AG09309 (cell line): ENCODE measurements at regions not wholly inside any gene's neighbourhood (a gene's known extent, or its start where the extent isn't known, plus 50 kb on each side); places are given as distances from the start of the nearest gene placed in this dataset.

ENCODE experiments used
- DNase-seq: peaks from one replicate; pipeline ENCODE4 v3.0.0-alpha.2; 2010; ENCODE audit warnings: low read depth
- H3K4me3 ChIP-seq: 2 replicates; pipeline ENCODE4 v1.5.1; 2011; ENCODE audit warnings: mild to moderate bottlenecking, low read depth, low read length, moderate library complexity; ENCODE audit not compliant: control insufficient read depth
- CTCF ChIP-seq: IDR thresholded peaks from 2 replicates; pipeline ENCODE4 v1.5.1; 2011; ENCODE audit warnings: mild to moderate bottlenecking, low read depth, low read length, inconsistent platforms; ENCODE audit not compliant: insufficient read depth, control insufficient read depth; ENCODE audit errors: missing control alignments

GRCh38 chr4:23728393-23728792 is 161.5 kb downstream of the PPARGC1A start:
- TF ChIP-seq CTCF = no peak
- no peak overlapping the region for H3K4me3 ChIP-seq
- DNase-seq = peak; percentile 39

- H3K4me3 ChIP-seq = no peak overlapping the region
- TF ChIP-seq CTCF = no peak
- DNase-seq = no peak
Observed at GRCh38 chr4:23720556-23720955, 169.3 kb downstream of the PPARGC1A start.

- TF ChIP-seq CTCF = no peak
Observed at GRCh38 chr4:23718435-23718834, 171.4 kb downstream of the PPARGC1A start.

GRCh38 chr4:23717528-23718248 is 172.2 kb downstream of the PPARGC1A start:
- no peak for DNase-seq
- peak; percentile 35 for TF ChIP-seq CTCF

More at GRCh38 chr4:23718435-23718834, 171.4 kb downstream of the PPARGC1A start:
- no peak overlapping the region for H3K4me3 ChIP-seq
- no peak for DNase-seq

GRCh38 chr4:23710298-23710697 is 179.5 kb downstream of the PPARGC1A start:
- H3K4me3 ChIP-seq = no peak overlapping the region
- DNase-seq = no peak
- TF ChIP-seq CTCF = no peak

More at GRCh38 chr4:23717528-23718248, 172.2 kb downstream of the PPARGC1A start:
- H3K4me3 ChIP-seq = no peak overlapping the region

- TF ChIP-seq CTCF = no peak
- no peak overlapping the region for H3K4me3 ChIP-seq
- no peak for DNase-seq
Observed at GRCh38 chr4:23707652-23708026, 182.2 kb downstream of the PPARGC1A start.
